ENCODE measurements at regions not wholly inside any gene's neighbourhood (a gene's known extent, or its start where the extent isn't known, plus 50 kb on each side); places are given as distances from the start of the nearest gene placed in this dataset.

- TF ChIP-seq CTCF (IDR thresholded peaks at IDR 0.05; ENCODE audit: unreplicated experiment), result no peak
- DNase-seq (ENCODE audit: low spot score), result no peak
- Mint-ChIP-seq H3K4me1 (ENCODE audit: unreplicated experiment) (no peaks in the 10 kb centered on the region), H3K36me3 (ENCODE audit: low read depth, unreplicated experiment) (no peaks in the 10 kb centered on the region), H3K9me3 (ENCODE audit: unreplicated experiment) (no peaks in the 10 kb centered on the region), H3K27me3 (ENCODE audit: unreplicated experiment) (no peaks in the 10 kb centered on the region), H3K27ac (ENCODE audit: unreplicated experiment) (no peak overlapping the region), H3K4me3 (ENCODE audit: unreplicated experiment) (no peak overlapping the region)
Observed at GRCh38 chr11:106427736-106428135, 350.3 kb downstream of the AASDHPPT start.

GRCh38 chr11:106442032-106442431, 364.6 kb downstream of the AASDHPPT start:
- Mint-ChIP-seq H3K27ac (ENCODE audit: unreplicated experiment) (no peak overlapping the region), H3K4me3 (ENCODE audit: unreplicated experiment) (no peak overlapping the region), H3K9me3 (ENCODE audit: unreplicated experiment) (no peaks in the 10 kb centered on the region), H3K4me1 (ENCODE audit: unreplicated experiment) (peaks cover 9% of the 10 kb centered on the region), H3K27me3 (ENCODE audit: unreplicated experiment) (peaks cover 2% of the 10 kb centered on the region), H3K36me3 (ENCODE audit: low read depth, unreplicated experiment) (no peaks in the 10 kb centered on the region)
- DNase-seq (ENCODE audit: low spot score), result no peak
- no peak for TF ChIP-seq CTCF (IDR thresholded peaks at IDR 0.05; ENCODE audit: unreplicated experiment)

GRCh38 chr11:106446302-106446701, 368.8 kb downstream of the AASDHPPT start:
- peak overlapping the region; percentile 14 for H3K27ac Mint-ChIP-seq (ENCODE audit: unreplicated experiment)
- H3K9me3 Mint-ChIP-seq (ENCODE audit: unreplicated experiment), result no peaks in the 10 kb centered on the region
- DNase-seq (ENCODE audit: low spot score), result no peak
- peaks cover 4% of the 10 kb centered on the region for H3K27me3 Mint-ChIP-seq (ENCODE audit: unreplicated experiment)
- H3K4me3 Mint-ChIP-seq (ENCODE audit: unreplicated experiment), result no peak overlapping the region
- no peak for TF ChIP-seq CTCF (IDR thresholded peaks at IDR 0.05; ENCODE audit: unreplicated experiment)
- H3K4me1 Mint-ChIP-seq (ENCODE audit: unreplicated experiment), result peaks cover 18% of the 10 kb centered on the region
- H3K36me3 Mint-ChIP-seq (ENCODE audit: low read depth, unreplicated experiment), result no peaks in the 10 kb centered on the region

- Mint-ChIP-seq H3K27ac (ENCODE audit: unreplicated experiment) (peak overlapping the region; percentile 14), H3K4me3 (ENCODE audit: unreplicated experiment) (no peak overlapping the region), H3K27me3 (ENCODE audit: unreplicated experiment) (peaks cover 4% of the 10 kb centered on the region), H3K36me3 (ENCODE audit: low read depth, unreplicated experiment) (no peaks in the 10 kb centered on the region), H3K4me1 (ENCODE audit: unreplicated experiment) (peaks cover 18% of the 10 kb centered on the region), H3K9me3 (ENCODE audit: unreplicated experiment) (no peaks in the 10 kb centered on the region)
- DNase-seq (ENCODE audit: low spot score), result peak; percentile 9
- no peak for TF ChIP-seq CTCF (IDR thresholded peaks at IDR 0.05; ENCODE audit: unreplicated experiment)
Observed at GRCh38 chr11:106446955-106447354, 369.5 kb downstream of the AASDHPPT start.

GRCh38 chr11:106447631-106448191, 370.2 kb downstream of the AASDHPPT start:
- TF ChIP-seq CTCF (IDR thresholded peaks at IDR 0.05; ENCODE audit: unreplicated experiment), result no peak
- Mint-ChIP-seq H3K4me1 (ENCODE audit: unreplicated experiment) (peaks cover 18% of the 10 kb centered on the region), H3K27me3 (ENCODE audit: unreplicated experiment) (peaks cover 4% of the 10 kb centered on the region), H3K27ac (ENCODE audit: unreplicated experiment) (no peak overlapping the region), H3K9me3 (ENCODE audit: unreplicated experiment) (no peaks in the 10 kb centered on the region), H3K4me3 (ENCODE audit: unreplicated experiment) (no peak overlapping the region), H3K36me3 (ENCODE audit: low read depth, unreplicated experiment) (no peaks in the 10 kb centered on the region)
- no peak for DNase-seq (ENCODE audit: low spot score)

Measured in endothelial cell (in vitro differentiated cells).